ENCODE measurements at regions not wholly inside any gene's neighbourhood (a gene's known extent, or its start where the extent isn't known, plus 50 kb on each side); places are given as distances from the start of the nearest gene placed in this dataset.

DNA sequence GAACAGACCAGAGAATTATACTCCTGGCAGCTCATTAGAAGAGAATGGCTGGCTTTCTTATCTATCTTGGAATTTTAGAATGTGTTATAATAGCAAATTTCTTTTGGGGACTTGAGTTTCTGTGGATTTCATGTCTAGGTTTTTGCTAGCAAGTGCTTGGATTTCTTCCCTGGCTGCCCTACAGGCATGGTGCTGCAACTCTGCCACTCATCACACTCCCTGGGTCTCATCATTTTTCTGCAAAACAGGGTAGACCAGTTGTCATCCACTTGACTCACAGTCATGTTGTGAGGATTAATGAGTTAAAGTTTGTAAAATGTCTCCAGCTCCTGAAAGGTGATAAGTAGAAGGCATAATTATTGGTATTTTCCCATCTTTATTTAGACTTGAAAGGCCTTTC, 60.7 kb upstream of the LCORL start:
- TF ChIP-seq POLR2A (IDR thresholded peaks at IDR 0.05; ENCODE audit: low read length) (no peak), GATA1 (IDR thresholded peaks at IDR 0.05; ENCODE audit: low read depth, low read length) (no peak)

Data from erythroblast (primary cell).